ENCODE measurements at regions not wholly inside any gene's neighbourhood (a gene's known extent, or its start where the extent isn't known, plus 50 kb on each side); places are given as distances from the start of the nearest gene placed in this dataset.

DNA sequence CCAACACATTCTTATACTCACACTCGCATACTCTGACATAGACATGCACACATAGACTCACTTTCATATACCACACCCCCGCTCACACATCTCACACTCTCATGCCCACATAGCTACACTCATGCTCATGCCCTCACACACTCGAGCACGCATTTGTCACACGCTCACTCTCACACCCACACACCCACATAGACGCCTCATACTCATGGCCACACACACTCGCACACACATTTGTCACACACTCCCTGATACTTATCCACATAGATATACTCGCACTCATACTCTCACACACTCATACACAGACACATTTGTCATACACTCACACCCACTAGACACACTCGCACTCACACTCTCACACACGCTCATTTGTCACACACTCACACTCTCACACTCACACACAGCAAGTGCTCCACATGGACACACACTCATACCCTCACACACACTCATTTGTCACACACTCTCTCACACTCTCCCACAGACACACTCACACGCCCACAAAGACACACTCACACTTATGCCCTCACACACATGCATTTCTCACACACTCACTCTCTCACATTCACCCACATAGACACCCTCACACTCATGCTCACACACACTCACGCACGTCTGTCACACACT lies 50.9 kb downstream of the TNP1 start:
- no peak for DNase-seq

DNA sequence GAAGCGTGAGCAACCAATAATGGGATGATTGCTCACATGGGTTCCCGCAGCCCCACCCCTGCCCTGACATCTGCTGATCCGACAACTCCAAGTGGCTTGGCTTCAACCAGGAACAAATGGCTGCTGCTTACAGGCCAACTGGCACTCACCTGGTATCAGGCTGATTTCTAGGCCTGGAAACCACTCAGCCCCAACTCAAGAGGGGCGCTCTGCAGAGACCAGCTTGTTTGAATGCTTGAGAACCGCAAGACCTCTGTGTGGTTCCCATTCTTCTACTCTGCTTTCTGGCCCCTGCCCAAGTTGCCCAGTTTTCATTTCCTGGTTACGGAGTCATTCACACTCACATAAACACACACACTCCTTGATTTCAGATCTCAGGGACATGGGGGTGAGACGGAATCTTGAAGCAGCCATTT lies 52.0 kb downstream of the TNP1 start:
- DNase-seq = peak; percentile 64

DNA sequence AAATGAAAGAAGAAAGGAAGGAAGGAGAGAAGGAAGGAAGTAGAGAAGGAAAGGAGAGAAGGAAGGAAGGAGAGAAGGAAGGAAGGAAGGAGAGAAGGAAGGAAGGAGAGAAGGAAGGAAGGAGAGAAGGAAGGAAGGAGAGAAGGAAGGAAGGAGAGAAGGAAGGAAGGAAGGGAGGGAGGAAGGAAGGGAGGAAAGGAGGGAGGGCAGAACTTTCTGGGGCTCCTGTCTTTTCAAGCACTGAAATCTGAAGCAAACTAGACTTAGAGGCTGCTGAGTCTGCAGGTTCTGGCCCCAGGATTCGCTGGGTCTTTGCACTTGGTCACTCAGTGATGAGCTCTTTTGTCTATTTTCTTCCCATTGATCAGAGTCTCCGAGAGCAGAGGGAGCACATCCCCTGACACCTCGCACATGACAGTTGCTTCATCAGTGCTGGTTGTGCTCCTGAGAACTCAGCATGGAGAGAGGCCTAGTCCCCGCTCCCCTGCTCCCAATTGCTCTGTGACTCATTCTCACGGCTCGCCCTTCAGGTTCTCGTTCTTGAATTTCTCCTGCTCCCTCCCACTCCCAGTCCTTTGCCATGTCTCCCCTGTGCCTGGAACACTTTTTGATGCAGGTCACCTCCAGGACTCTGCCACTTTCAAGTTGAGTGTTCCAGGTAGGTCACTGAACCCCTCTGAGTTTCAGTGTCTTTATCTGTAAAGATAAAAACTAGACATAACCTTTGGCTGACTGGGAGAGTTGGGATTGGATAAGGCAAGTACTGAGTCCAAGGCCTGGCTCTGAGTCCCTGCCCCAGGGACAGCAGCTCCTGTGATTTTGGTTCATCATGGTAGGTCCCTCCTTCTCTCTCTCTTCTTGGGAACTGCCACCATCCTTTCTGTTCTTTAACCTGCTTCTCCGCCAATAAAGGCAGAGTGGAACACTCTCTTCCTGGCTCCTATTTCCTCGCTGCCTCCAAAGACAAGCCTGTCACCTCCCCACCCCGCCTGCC lies 55.2 kb downstream of the TNP1 start:
- DNase-seq = no peak

DNA sequence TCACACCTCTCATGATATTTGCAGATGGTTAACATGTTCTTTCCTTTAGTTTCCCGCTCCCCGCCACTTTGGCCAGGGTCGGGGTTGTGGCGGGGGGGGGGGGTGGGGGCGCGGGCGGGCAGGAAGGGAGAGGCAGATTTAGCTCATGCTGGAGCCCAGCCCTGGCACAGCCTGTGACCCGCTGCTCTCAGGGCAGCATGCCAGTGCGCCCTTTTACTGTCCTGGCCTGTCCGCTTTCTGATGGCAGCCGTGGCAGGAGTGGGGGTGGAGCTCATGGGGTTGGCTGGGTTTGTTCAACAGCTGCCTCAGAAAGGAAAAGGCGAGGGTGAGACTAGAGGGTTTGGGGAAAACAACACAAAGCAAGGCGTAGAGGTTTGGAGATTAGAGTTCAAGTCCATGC lies 56.1 kb downstream of the TNP1 start:
- DNase-seq = no peak

DNA sequence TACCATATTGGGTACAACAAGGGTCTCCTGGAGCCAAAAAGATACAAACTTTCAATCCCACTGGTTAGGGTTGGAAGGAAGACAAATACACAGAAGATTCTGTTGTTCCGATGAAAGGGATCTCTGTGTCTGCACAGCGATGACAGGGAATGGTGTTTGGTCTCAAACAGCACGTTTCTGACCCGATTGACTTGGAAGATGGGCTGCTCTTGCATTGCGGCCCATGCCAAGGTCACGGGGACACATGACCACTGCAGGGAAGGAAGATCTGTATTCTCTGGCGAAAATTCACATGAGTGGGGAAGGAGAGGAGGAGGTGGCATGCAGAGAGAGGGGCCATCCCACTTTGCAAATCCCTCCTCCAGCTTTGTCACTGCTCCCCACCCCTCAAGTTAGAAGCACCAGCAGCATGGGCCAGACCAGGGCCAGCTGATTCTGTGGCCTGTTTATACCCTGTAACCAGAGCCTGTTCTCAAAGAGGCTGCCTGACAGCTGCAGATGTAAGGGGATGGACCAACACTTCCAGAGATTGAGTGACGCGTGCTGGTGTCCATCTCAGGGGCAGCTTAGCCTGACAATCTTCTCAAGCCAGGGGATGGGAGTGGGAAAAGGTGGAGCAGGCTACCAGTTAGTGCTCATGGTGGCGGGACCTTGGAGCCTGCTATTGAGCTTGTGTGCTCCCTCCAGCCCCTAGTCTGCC lies 57.2 kb downstream of the TNP1 start:
- DNase-seq = no peak

DNA sequence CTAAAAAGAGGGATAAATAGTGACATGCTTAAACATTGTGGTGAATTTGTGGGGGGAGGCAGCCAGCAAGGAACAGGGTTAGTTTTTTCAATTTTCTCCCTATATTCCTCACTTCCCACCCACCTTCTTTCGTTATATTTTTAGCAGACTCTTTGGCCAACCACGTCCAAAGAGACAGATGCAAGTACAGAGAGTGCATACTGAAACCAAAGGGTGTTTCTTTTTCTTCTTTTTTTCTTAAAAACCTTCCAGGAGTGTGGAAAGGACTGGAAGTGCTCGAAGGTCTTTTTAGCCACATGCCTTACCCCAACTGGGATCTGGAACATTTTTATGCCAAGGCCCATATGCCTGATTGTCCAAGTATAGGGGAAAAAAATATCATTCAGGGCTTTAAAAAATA lies 59.0 kb downstream of the TNP1 start:
- DNase-seq = no peak

DNA sequence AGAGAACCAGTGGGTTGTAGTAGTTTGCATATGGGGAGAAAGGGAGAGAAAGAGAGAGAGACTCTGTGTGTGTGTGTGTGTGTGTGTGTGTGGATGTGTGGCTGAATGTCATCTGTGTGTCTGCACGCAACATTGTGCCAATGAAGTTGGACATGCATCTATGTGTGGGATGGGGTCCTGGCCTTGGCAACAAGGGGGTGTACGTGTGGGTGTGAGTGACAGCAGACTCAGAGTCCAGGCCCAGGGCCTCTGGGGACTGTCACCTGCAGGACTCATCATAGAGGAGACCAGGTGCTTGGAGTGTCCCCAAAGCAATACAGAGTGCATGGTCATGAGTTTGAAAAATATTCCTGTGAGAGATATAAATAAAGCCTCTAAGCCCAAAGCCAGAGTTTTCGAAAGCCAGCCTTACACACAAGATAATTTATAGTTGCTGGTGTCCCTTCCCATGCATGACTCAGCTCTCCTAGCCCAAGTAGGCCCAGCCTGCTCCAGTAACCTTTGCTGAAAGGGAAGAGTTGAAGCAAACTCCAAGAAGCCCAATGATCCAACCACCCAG lies 59.9 kb downstream of the TNP1 start:
- DNase-seq = no peak

DNA sequence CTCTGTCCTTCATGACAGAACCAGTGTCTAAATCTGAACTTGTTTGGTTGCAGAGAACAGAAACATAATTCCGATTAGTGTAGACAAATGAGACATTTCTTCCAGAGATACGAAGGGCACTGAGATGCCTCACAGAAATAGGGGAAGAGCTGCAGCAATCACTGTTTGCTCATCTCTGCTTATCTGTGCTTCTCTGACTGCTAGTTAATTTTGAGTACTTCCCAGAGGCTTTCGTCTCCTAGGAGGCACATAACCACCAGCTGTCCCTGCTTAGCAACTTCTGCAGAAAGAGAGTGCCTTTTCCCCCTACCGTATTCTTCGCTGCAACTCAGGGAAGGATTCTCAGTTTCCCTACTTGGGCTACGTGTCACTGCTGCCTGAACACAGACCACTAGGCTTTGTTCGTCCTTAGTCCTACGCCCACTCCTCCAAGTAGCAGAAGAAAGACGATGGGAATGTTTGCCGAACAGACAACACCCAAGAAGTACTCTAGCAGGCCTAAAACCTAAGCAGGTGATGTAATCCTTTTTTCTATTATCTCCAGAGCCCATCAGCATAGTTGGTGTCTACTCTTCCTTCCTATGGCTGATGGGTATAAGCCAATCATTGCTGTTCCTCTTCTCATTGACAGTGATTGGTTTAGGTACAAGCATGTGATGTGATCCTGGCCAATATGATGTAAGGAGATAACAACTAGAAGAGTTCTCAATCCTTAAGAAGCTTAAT lies 63.6 kb downstream of the TNP1 start:
- no peak for DNase-seq

DNA sequence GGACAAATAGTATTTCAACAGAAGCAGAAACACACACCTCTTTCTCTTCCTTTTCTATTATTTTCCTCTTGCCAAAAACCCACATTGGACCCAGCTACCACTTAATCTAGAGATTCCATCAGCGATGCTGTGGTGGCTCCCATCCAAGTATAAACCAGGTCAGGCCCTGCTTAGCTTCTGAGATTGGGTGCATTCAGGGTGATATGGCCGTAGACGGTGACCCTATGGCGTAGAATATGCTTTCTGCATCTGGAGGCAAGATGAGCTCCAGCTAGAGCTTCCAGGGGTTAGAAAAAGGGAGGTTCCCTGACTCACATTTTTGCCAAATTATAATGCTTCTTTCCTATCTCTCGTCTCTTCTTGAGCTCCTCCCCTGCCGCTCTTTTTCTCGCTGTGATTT lies 66.5 kb downstream of the TNP1 start:
- no peak for DNase-seq

DNA sequence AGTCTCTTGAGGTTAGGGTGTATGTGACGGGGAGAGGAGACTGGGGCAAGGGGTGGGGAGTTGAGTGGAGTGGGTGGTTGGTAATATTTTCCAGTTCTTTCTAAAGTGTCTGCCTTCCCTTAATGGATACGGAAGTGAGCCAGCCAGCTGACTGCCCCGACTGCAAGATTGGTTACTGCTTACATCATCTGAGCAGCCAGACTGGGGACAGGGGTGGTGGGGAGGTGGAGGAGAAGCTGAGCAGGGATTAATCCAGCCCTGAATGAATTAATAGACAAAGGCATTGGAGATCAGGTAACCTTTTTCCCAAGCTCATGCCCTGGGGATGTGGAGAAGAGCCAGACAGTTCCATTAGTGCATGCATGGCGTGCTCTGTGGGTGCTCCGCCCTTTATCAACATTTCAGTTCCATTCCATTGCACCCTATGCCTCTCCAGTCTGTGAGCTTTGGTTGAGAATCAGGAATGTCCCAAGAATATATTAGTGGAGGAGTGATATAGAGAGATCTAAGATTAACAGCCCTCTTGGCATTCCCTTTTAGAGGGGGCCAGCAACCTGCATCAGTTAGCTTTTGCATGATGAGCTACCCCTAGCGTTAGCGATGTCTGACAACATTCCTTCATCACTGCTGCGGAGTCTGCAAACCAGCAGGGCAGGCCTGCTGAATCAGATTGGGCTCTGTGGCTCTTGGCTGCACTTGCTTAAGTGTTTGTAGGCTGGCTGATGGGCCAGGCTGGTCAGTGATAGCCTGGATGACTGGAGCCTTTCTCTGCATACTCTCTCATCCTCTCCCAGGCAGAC lies 67.4 kb downstream of the TNP1 start:
- DNase-seq = peak; percentile 16

DNA sequence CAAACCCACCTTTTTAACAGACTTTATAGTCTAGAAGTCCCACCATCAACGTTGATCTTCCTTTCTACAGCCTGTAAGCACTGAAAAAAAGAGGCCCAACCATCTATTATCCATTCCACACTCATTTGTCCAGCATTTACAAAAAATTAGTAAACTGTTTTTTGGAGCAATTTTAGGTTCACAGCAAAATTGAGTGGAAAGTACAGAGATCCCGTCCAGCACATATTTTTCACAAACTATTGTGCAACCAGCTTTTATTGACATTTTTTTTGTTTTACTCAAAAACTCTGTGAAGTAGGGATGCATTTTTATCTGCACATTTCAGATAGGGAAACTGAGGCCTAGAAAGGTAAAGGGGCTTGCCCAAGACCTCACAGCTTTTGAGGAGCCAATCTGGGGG lies 68.6 kb downstream of the TNP1 start:
- no peak for DNase-seq

DNA sequence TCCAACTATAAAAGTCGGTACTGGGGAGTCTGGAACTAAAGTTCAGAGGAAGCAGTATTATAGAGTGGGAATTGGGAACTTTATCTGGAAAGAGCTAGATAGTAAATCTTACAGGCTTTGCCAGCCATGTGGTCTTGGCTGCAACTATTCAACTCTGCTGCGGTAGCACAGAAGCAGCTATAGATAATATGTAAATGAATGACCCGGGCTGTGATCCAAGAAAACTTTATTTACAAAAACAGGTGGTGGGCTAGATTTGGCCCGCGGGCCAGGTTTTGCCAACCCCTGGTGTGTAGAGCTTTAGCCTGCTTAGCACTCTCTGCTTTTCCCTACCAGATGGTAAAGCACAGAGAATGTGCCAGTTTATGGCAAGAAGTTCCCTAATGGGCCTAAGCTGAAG lies 70.8 kb downstream of the TNP1 start:
- no peak for DNase-seq

DNA sequence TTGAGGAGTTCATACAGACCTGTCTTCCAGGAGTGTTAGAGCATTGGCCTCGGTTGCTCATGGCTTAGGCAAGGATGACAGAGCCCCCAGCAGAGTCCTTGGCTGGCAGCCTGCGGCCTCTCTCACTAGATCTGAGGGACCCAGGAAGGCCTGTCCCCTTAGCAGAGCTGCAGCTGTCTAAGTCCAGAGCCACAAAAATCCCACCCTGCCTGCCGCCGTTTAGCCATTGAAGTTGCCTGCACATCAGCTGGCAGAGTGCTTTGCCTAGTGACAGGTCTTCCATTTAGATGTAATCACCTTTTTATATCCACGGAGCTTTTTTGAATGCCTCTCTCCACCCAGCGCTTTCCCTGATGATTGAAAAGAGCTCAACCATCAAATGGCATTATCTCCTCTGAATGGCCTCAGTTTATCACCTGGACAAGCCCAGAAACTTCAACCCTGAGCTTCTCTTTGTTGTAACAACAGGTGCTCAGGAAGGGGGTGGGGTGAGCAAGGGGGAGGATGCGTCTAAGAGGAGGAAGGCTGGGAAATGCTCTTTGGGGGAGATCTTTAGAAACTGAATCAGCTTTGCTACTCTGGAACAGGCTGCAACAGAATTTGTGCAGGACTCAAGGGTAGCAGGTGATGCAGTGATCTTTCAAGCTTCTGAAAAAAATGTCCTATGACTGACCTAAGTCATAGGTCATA lies 71.9 kb downstream of the TNP1 start:
- peak; percentile 47 for DNase-seq

DNA sequence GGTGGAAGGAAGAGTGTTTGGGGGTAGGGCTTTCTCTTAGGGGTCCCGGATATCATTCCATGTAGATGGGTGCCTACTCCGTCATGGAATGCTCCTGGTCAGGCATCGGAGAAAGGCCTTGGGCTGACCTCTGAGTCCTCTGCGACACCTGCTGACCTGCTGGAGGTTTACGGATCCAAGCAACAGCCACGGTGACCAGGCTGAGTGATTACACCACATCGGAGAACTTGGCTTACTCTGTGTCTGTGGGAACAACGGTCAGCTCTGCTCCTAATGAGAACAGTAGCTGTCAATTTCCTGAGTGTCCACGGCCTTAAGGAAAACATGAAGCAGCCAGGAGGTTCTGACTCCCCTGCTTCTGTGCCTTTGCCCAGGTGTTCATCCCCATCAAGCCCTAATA lies 73.2 kb downstream of the TNP1 start:
- DNase-seq = no peak

DNA sequence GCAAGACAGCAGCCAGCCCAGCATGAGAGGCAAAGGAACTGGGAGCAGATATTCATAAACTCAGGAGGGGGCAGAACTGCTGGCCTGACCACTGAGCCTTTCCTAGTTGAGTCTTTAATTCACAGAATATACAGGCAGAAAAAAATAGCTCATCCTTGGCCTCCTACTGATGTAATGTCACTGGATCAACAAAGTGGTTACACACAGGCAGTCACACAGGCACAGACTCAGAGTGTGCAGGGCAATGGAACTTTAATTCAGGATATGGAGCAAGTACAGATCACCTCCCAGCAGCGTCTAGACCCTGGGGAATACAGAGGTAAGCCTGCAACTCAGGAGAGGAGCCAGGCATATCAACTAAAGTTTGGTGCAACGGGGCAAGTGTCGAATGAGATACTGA lies 75.4 kb downstream of the TNP1 start:
- no peak for DNase-seq

DNA sequence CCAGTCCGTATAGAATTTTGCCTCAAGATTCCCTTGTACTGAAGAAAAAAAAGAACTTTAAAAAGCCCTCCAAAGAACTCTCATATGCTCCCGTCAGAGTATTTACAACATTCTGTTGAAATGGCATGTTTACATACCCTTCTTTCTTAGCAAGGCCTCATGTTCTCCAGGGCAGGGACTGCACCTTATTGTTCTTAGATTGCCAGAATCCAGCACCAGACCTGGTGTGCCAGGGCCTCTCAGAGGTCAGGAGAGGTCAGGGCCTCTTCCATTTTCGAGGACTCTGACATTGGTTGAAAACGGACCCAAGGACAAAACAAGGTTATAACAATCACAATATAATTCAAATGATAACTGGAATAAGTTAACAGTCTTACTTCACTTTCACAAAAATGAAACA lies 78.2 kb downstream of the TNP1 start:
- no peak for DNase-seq

DNA sequence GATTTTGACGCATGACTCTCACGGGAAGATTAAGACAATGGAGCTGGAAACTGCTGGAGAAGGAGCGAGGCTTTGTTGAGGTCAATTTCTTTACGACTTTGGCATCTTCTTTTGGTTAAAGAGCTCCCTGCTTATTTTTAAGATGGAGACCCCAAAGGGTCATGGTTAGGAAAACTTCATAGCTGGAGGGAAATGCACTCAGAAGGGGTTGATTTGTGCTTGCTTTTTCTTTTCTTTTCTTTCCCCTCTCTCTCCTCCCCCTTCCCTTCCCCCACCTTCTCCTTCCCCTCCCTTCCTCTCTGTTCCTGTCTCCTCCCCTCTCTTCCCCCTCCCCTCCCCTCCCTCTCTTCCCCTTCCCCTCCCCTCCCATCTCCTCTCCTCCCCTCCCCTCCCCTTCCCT lies 79.0 kb downstream of the TNP1 start:
- no peak for DNase-seq

DNA sequence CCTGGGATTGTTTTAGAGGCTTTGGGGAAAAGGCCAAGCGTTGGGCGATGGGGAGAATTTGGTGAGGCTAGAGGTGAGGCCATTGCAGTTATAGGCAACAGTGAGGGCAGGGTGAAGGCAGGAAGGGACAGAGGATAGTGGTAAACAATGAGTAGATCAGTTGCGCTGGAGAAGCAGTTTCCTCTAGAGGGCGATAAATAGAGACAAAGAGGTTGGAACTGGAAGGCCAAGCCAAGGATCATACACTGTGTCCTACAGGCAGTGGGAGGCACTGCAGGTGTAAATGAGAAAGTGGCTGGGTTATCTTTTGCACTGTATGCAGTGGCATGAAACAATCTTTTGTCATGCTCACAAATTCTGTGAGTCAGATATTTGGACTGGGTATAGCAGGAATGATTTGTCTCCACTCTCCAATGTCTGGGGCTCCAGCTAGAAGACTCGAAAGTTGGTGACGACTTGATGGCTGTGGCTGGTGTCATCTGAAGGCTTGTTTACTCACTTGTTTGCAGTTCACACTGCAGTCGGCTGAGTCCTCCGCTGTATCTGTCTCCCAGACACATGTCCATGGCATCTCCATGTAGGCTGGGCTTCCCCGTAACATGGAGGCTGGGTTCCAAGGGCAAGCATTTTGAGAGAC lies 82.1 kb downstream of the TNP1 start:
- DNase-seq = peak; percentile 75

DNA sequence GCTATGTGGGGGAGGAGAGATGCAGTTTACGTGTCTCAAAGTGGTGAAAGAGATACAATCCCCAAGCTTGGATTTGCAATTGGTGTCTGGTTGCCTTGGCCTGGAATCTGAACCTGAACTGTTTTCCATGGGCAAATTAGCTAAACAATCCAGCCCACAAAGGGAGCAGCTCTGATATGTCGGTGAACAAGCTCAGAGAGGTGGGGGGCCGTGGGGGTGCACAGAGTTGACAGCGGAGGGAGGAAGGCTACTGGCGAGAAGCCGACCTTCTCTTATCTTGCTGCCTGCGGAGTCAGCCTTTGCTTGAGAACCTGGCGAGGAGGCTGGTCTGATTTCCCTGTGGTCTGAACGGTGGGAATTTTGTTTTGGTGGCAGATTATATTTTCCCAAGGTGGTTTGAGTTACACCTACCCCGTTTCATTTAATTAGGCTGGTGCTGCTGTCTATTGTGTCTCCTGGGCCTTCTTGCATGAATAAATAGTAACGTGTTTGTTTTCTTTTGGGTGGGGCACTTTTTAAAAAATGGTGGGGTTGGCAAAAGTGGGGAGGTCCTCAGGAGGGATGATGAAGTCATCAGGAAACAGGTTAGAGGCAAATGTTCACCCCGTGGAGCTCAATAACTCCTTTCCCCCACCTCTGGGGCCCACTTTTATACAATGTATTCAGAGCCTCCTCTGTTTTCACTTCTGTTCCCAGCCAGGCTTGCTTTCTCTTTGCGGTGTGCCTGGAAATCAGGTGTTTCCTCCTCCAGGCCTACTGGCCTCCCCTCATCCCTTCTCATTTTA lies 80.9 kb upstream of the IGFBP5 start:
- peak; percentile 60 for DNase-seq

DNA sequence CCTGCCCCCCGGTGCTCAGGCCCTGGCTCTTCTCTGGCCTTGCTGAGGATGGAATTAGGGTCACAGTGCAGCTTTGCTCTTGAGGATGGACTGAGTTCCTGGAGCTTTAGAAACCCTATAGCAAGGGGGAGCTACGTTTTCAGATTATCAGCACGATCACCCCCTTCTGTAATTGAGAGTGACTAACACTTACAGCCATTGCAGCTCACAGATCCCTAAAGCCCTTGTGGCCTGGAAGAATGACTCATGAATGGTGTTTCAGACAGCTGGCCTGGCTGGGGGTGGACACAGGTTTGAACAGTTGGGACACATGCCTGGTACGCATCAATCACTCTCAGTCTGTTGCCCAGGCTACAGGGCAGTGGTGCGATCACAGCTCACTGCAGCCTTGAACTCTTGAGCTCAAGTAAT lies 79.7 kb upstream of the IGFBP5 start:
- DNase-seq = no peak
